WTC11 (cell line): ENCODE measurements at regions not wholly inside any gene's neighbourhood (a gene's known extent, or its start where the extent isn't known, plus 50 kb on each side); places are given as distances from the start of the nearest gene placed in this dataset.

Experiments used
- ATAC-seq: fragments of 200-7000 bp; cut with Tn5 transposase; 2 replicates; pipeline ENCODE4 v1.10.0; 2021; ENCODE audit warnings: mild to moderate bottlenecking, moderate library complexity
- CTCF ChIA-PET: fragments of 300-600 bp; sonication (Branson Sonifier 250); formaldehyde crosslinking; loops from one replicate; lab custom pipeline; 2021; ENCODE audit warnings: antibody characterized with exemption; lab: Charles Lee
- POLR2A ChIA-PET: fragments of 350-600 bp; sonication (Branson Sonifier 250); formaldehyde crosslinking; loops from one replicate; lab custom pipeline; 2021; ENCODE audit warnings: antibody characterized with exemption; lab: Charles Lee
- DNase-seq: peaks from one replicate; pipeline ENCODE4 v3.0.0; 2021; ENCODE audit warnings: low spot score
- H3K27ac Mint-ChIP-seq: 2 replicates; pipeline ENCODE4 v1.8.0; 2021; ENCODE audit warnings: mixed read lengths
- H3K27me3 Mint-ChIP-seq: 2 replicates; pipeline ENCODE4 v1.8.0; 2021; ENCODE audit warnings: low read depth, mild to moderate bottlenecking, moderate library complexity, mixed read lengths
- H3K36me3 Mint-ChIP-seq: 2 replicates; pipeline ENCODE4 v1.8.0; 2021; ENCODE audit warnings: mixed read lengths
- H3K4me1 Mint-ChIP-seq: 2 replicates; pipeline ENCODE4 v1.8.0; 2022; ENCODE audit warnings: mixed read lengths
- H3K4me3 Mint-ChIP-seq: 2 replicates; pipeline ENCODE4 v1.8.0; 2021; ENCODE audit warnings: mild to moderate bottlenecking, moderate library complexity, mixed read lengths
- H3K9me3 Mint-ChIP-seq: 2 replicates; pipeline ENCODE4 v1.8.0; 2021; ENCODE audit warnings: mixed read lengths
- E2F5 ChIP-seq: sonication (generic); formaldehyde crosslinking; IDR thresholded peaks from 2 replicates; pipeline ENCODE4 v1.8.1; 2022; ENCODE audit warnings: mild to moderate bottlenecking, moderate library complexity, missing genetic modification reagents
- ERG ChIP-seq: fragments of 250-450 bp; sonication (Bioruptor Pico); IDR thresholded peaks from 2 replicates; pipeline ENCODE4 v1.8.0; 2021; ENCODE audit warnings: mild to moderate bottlenecking
- GABPB1 ChIP-seq: sonication (generic); formaldehyde crosslinking; IDR thresholded peaks from 2 replicates; pipeline ENCODE4 v1.8.1; 2023; ENCODE audit warnings: mild to moderate bottlenecking, missing genetic modification reagents
- PREB ChIP-seq: sonication (generic); formaldehyde crosslinking; IDR thresholded peaks from 2 replicates; pipeline ENCODE4 v1.8.1; 2022; ENCODE audit warnings: mild to moderate bottlenecking, missing genetic modification reagents, moderate library complexity, borderline replicate concordance
- SMAD3 ChIP-seq: sonication (generic); formaldehyde crosslinking; IDR thresholded peaks from 2 replicates; pipeline ENCODE4 v1.8.0; 2022; ENCODE audit warnings: missing genetic modification reagents, mild to moderate bottlenecking, borderline replicate concordance
- SMAD4 ChIP-seq: sonication (generic); formaldehyde crosslinking; IDR thresholded peaks from 2 replicates; pipeline ENCODE4 v1.8.0; 2022; ENCODE audit warnings: mild to moderate bottlenecking, missing genetic modification reagents
- TEAD1 ChIP-seq: sonication (generic); formaldehyde crosslinking; IDR thresholded peaks from 2 replicates; pipeline ENCODE4 v1.8.0; 2022; ENCODE audit warnings: mild to moderate bottlenecking, missing genetic modification reagents
- ZBTB21 ChIP-seq: sonication (generic); formaldehyde crosslinking; IDR thresholded peaks from 2 replicates; pipeline ENCODE4 v1.8.1; 2023; ENCODE audit warnings: mild to moderate bottlenecking, missing genetic modification reagents, borderline replicate concordance
- ZNF232 ChIP-seq: sonication (generic); formaldehyde crosslinking; IDR thresholded peaks from 2 replicates; pipeline ENCODE4 v1.8.0; 2022; ENCODE audit warnings: mild to moderate bottlenecking, missing genetic modification reagents
- ZNF281 ChIP-seq: sonication (generic); formaldehyde crosslinking; IDR thresholded peaks from 2 replicates; pipeline ENCODE4 v1.8.0; 2023; ENCODE audit warnings: mild to moderate bottlenecking, missing genetic modification reagents
- ZNF317 ChIP-seq: sonication (generic); formaldehyde crosslinking; IDR thresholded peaks from 2 replicates; pipeline ENCODE4 v1.8.1; 2023; ENCODE audit warnings: low read depth, mild to moderate bottlenecking, moderate library complexity, missing genetic modification reagents, borderline replicate concordance
- TF ChIP-seq, protein P1 (sequence below): sonication (generic); formaldehyde crosslinking; IDR thresholded peaks from 2 replicates; pipeline ENCODE4 v1.8.1; 2023; ENCODE audit warnings: mild to moderate bottlenecking, missing genetic modification reagents, moderate library complexity
- TF ChIP-seq, protein P2 (sequence below): sonication (generic); formaldehyde crosslinking; IDR thresholded peaks from 2 replicates; pipeline ENCODE4 v1.8.1; 2022; ENCODE audit warnings: missing genetic modification reagents, borderline replicate concordance
- TF ChIP-seq, protein P3 (sequence below): sonication (generic); formaldehyde crosslinking; conservative IDR thresholded peaks from 2 replicates; pipeline ENCODE4 v1.8.1; 2023; ENCODE audit warnings: mild to moderate bottlenecking, low read depth, missing genetic modification reagents, moderate library complexity

DNA sequence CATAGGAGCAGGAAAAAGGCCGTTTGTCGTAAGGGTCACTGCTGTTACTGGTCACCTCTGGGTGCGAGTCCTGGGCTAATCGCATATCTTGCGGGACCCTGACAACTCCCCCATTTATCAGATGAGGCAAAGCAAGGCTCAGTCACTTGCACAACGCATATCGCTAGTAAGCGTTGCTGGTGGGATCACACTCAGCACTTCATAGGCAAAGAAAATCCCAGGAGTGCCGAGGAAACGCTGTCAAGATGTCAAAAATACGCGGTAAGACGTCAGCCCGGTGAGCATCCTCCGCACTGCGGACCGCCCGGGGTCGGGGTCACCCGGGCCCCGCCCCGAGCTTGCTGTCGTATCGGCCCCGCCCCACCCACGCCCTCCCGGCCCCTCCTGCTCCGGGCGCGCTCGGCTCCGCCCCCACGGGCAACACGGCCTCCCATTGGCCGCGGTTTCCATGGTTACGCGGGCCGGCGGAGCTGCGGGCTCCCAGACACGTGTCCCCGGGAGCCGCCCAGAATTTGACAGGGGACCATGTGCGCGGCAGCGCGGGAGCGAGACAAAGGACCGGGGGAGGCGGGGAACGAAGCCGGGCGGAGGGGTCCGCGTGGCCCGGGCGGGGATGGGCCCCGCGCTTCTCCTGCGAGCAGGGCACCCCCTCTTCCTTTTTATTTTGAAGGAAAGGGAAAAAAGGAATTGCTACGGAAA is 80.2 kb upstream of the IER5L start (continued):
- TF ChIP-seq SMAD3 (CRISPR knock-in tag) (no peak), TEAD1 (CRISPR knock-in tag) (peak; percentile 94), SMAD4 (CRISPR knock-in tag) (no peak), ZNF232 (CRISPR knock-in tag) (0 out of 2 replicates have a peak, but pooled peaks have one; percentile 58), ZNF317 (CRISPR knock-in tag) (0 out of 2 replicates have a peak, but pooled peaks have one; percentile 18), E2F5 (CRISPR knock-in tag) (peak; percentile 96)
- TF ChIP-seq, protein P1, sequence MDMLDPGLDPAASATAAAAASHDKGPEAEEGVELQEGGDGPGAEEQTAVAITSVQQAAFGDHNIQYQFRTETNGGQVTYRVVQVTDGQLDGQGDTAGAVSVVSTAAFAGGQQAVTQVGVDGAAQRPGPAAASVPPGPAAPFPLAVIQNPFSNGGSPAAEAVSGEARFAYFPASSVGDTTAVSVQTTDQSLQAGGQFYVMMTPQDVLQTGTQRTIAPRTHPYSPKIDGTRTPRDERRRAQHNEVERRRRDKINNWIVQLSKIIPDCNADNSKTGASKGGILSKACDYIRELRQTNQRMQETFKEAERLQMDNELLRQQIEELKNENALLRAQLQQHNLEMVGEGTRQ (CRISPR knock-in tag), result peak; percentile 86

DNA sequence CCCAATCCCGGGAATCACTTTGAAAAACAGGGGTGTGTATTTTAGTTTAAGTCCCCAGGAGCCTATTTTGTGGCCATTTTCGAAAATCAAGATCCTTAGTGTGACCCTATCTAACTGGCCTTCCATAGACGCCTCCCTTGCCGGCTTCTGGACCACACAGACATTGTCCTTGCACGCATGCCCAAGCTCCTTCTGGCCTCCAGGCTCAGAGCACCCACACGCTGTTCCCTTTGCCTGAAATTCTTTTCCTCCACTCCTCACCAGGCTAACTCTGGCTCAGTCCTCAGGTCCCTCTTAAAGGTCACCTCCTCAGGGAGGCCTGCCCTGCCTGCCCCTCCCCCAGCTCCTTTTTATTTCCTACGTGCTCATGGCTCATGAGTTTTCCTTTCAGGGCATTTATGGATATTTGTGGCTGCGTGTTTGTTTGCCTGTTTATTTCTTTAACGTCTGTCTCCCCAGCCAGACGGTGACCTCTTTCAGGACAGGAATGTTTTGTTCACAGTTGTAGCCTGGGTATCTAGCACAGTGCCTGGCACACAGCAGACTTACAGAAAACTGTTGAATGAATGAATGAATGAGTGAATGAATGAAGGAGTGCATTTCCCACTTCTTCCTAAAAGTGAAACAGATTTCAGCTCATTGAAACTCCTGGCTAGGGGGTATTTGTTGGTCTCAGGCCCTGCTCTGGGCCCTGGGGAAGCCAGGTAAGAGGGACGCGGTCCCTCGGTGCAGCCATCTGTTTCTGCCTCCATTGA is 79.1 kb upstream of the IER5L start:
- Mint-ChIP-seq H3K27me3 (peaks cover 54% of the 10 kb centered on the region), H3K4me3 (no peak overlapping the region), H3K4me1 (peaks cover 42% of the 10 kb centered on the region), H3K9me3 (no peaks in the 10 kb centered on the region), H3K36me3 (no peaks in the 10 kb centered on the region), H3K27ac (no peak overlapping the region)
- ChIA-PET POLR2A (interaction anchor here (0.8 to 1.6 kb wide), 2 partner anchors 82 to 94 kb away, joined by 3 read pairs; no protein-coding TSS in a partner anchor), CTCF (interaction anchor here (2.3 kb wide), 1 partner anchor 125 kb away, joined by 8 read pairs; no protein-coding TSS in a partner anchor)
- DNase-seq (no peak), ATAC-seq (no peak)
- TF ChIP-seq, protein P2, sequence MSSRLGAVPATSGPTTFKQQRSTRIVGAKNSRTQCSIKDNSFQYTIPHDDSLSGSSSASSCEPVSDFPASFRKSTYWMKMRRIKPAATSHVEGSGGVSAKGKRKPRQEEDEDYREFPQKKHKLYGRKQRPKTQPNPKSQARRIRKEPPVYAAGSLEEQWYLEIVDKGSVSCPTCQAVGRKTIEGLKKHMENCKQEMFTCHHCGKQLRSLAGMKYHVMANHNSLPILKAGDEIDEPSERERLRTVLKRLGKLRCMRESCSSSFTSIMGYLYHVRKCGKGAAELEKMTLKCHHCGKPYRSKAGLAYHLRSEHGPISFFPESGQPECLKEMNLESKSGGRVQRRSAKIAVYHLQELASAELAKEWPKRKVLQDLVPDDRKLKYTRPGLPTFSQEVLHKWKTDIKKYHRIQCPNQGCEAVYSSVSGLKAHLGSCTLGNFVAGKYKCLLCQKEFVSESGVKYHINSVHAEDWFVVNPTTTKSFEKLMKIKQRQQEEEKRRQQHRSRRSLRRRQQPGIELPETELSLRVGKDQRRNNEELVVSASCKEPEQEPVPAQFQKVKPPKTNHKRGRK (CRISPR knock-in tag), result no peak
- TF ChIP-seq GABPB1 (CRISPR knock-in tag) (no peak), SMAD3 (CRISPR knock-in tag) (no peak), ZBTB21 (CRISPR knock-in tag) (no peak), ERG (CRISPR knock-in tag) (no peak), ZNF281 (no peak), PREB (CRISPR knock-in tag) (no peak)
- TF ChIP-seq, protein P3, sequence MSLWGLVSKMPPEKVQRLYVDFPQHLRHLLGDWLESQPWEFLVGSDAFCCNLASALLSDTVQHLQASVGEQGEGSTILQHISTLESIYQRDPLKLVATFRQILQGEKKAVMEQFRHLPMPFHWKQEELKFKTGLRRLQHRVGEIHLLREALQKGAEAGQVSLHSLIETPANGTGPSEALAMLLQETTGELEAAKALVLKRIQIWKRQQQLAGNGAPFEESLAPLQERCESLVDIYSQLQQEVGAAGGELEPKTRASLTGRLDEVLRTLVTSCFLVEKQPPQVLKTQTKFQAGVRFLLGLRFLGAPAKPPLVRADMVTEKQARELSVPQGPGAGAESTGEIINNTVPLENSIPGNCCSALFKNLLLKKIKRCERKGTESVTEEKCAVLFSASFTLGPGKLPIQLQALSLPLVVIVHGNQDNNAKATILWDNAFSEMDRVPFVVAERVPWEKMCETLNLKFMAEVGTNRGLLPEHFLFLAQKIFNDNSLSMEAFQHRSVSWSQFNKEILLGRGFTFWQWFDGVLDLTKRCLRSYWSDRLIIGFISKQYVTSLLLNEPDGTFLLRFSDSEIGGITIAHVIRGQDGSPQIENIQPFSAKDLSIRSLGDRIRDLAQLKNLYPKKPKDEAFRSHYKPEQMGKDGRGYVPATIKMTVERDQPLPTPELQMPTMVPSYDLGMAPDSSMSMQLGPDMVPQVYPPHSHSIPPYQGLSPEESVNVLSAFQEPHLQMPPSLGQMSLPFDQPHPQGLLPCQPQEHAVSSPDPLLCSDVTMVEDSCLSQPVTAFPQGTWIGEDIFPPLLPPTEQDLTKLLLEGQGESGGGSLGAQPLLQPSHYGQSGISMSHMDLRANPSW (CRISPR knock-in tag), result no peak
